ENCODE measurements at regions not wholly inside any gene's neighbourhood (a gene's known extent, or its start where the extent isn't known, plus 50 kb on each side); places are given as distances from the start of the nearest gene placed in this dataset.

DNA sequence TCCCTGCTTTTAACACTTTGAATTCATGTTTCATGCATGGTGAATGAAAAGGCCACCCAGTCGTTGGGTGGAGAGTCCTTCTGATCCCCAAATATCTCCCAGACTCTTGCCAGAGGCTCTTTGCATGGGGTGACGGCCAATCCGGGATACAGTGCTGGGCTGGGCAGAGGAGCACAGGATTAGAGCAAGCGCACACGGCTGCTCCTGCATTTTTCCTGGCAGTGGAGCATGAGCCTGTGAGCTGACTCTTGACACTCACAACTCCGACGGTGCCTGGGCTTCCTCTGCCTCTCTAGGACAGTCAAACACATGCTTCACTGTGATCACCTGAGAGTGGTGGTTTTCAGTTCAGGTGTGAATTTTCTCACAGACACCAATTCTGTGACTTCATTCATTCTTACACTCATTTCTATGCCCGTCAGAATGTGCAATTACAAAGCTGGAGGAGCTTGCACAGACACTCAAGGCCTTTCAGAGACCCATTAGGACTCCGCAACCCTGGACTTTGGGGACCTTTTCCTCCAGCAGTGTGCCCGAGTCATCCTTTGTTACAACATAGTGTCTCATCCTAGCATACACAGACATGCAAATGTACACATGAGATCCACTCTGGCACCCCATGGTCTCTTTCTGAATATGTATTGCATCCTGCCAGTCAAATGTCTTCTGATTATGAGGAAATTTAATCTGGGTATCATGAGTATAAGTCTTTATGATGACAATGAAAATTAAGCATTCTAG lies 206.6 kb downstream of the ICE1 start:
- DNase-seq (no peak), ATAC-seq (ENCODE audit: insufficient read depth, low read depth) (no peak)
- H3K27ac ChIP-seq (ENCODE audit: low read length) = no peak overlapping the region
- H4K20me1 ChIP-seq (ENCODE audit: insufficient read depth, low read length) = no peaks in the 10 kb centered on the region
- no peaks in the 10 kb centered on the region for H3K4me1 ChIP-seq (ENCODE audit: insufficient read depth, low read length)
- H2AFZ ChIP-seq (ENCODE audit: low read depth, low read length) = no peak overlapping the region
- no peak for TF ChIP-seq EZH2 (IDR thresholded peaks at IDR 0.05; ENCODE audit: borderline replicate concordance, low read depth, low read length, severe bottlenecking)
- TF ChIP-seq, protein P1, sequence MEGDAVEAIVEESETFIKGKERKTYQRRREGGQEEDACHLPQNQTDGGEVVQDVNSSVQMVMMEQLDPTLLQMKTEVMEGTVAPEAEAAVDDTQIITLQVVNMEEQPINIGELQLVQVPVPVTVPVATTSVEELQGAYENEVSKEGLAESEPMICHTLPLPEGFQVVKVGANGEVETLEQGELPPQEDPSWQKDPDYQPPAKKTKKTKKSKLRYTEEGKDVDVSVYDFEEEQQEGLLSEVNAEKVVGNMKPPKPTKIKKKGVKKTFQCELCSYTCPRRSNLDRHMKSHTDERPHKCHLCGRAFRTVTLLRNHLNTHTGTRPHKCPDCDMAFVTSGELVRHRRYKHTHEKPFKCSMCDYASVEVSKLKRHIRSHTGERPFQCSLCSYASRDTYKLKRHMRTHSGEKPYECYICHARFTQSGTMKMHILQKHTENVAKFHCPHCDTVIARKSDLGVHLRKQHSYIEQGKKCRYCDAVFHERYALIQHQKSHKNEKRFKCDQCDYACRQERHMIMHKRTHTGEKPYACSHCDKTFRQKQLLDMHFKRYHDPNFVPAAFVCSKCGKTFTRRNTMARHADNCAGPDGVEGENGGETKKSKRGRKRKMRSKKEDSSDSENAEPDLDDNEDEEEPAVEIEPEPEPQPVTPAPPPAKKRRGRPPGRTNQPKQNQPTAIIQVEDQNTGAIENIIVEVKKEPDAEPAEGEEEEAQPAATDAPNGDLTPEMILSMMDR (IDR thresholded peaks at IDR 0.05; ENCODE audit: borderline replicate concordance, extremely low read depth, low read length, poor library complexity, severe bottlenecking) = no peak
- no peaks in the 10 kb centered on the region for H3K79me2 ChIP-seq (ENCODE audit: insufficient read depth, low read length)
- H3K4me2 ChIP-seq (ENCODE audit: insufficient read depth, low read length) = no peak overlapping the region
- H3K27me3 ChIP-seq (ENCODE audit: insufficient read depth, low read length, poor library complexity) = no peaks in the 10 kb centered on the region
- no peak overlapping the region for H3K9ac ChIP-seq (ENCODE audit: low read depth, low read length)
- peaks cover 5% of the 10 kb centered on the region for H3K9me3 ChIP-seq (ENCODE audit: insufficient read depth, low read length, severe bottlenecking)
- H3K4me3 ChIP-seq (ENCODE audit: low read depth in 1 of 2, low read length in 2 of 2) = no peak overlapping the region
- H3K36me3 ChIP-seq (ENCODE audit: insufficient read depth, low read length) = no peaks in the 10 kb centered on the region

DNA sequence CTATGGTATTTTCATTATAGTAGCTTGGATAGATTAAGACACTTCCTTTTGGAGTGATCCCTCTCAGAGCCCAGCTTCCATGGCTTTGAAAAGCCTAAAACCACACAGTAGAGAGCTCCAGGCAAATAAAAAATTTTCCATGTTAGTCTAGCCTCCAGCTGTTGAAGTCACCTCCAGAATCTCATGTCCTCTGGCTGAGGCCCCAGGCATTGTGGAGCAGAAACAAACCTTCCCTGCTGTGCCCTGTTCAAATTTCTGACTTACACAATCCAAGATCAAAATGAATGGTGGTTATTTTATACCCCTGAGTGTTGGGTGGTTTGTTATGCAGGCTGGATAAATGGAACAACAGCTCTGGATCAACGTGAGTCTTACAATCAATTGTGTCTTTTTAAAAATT lies 203.9 kb downstream of the ICE1 start:
- Histone ChIP-seq H3K9ac (ENCODE audit: low read depth, low read length) (no peak overlapping the region), H3K4me1 (ENCODE audit: insufficient read depth, low read length) (no peaks in the 10 kb centered on the region), H4K20me1 (ENCODE audit: insufficient read depth, low read length) (no peaks in the 10 kb centered on the region), H3K4me3 (ENCODE audit: low read depth in 1 of 2, low read length in 2 of 2) (no peak overlapping the region), H3K9me3 (ENCODE audit: insufficient read depth, low read length, severe bottlenecking) (peaks cover 15% of the 10 kb centered on the region), H3K27me3 (ENCODE audit: insufficient read depth, low read length, poor library complexity) (no peaks in the 10 kb centered on the region), H2AFZ (ENCODE audit: low read depth, low read length) (no peak overlapping the region), H3K36me3 (ENCODE audit: insufficient read depth, low read length) (no peaks in the 10 kb centered on the region), H3K79me2 (ENCODE audit: insufficient read depth, low read length) (no peaks in the 10 kb centered on the region), H3K4me2 (ENCODE audit: insufficient read depth, low read length) (no peak overlapping the region), H3K27ac (ENCODE audit: low read length) (no peak overlapping the region)
- DNase-seq (no peak), ATAC-seq (ENCODE audit: insufficient read depth, low read depth) (no peak)
- TF ChIP-seq, protein P1 (IDR thresholded peaks at IDR 0.05; ENCODE audit: borderline replicate concordance, extremely low read depth, low read length, poor library complexity, severe bottlenecking) = no peak
- no peak for TF ChIP-seq EZH2 (IDR thresholded peaks at IDR 0.05; ENCODE audit: borderline replicate concordance, low read depth, low read length, severe bottlenecking)

DNA sequence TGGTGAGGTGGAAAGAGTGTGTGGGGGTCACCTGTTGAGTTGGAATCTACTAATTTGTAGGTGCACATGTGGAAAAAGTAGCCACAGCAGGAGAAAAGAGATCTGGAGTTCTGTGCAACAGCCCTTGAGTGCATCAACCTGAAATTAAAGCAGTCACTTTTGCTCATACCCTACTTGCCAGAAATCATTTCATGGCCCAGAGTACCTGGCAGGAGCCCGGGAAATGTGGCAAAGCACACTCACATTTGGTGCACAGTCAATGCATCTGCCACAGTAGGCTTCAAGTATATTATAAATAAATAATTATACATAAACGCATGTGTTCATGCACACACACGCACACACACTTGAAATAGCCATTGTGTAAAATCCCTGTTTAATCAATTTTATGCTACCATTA lies 203.0 kb downstream of the ICE1 start:
- H3K9ac ChIP-seq (ENCODE audit: low read depth, low read length) = no peak overlapping the region

More for the DNA sequence above, 203.0 kb downstream of the ICE1 start:
- Histone ChIP-seq H4K20me1 (ENCODE audit: insufficient read depth, low read length) (no peaks in the 10 kb centered on the region), H3K9me3 (ENCODE audit: insufficient read depth, low read length, severe bottlenecking) (peaks cover 15% of the 10 kb centered on the region), H2AFZ (ENCODE audit: low read depth, low read length) (no peak overlapping the region), H3K27ac (ENCODE audit: low read length) (no peak overlapping the region), H3K27me3 (ENCODE audit: insufficient read depth, low read length, poor library complexity) (no peaks in the 10 kb centered on the region), H3K79me2 (ENCODE audit: insufficient read depth, low read length) (no peaks in the 10 kb centered on the region), H3K36me3 (ENCODE audit: insufficient read depth, low read length) (no peaks in the 10 kb centered on the region), H3K4me2 (ENCODE audit: insufficient read depth, low read length) (no peak overlapping the region), H3K4me3 (ENCODE audit: low read depth in 1 of 2, low read length in 2 of 2) (no peak overlapping the region), H3K4me1 (ENCODE audit: insufficient read depth, low read length) (no peaks in the 10 kb centered on the region)
- ATAC-seq (ENCODE audit: insufficient read depth, low read depth) (no peak), DNase-seq (no peak)
- TF ChIP-seq, protein P1 (IDR thresholded peaks at IDR 0.05; ENCODE audit: borderline replicate concordance, extremely low read depth, low read length, poor library complexity, severe bottlenecking) = no peak
- no peak for TF ChIP-seq EZH2 (IDR thresholded peaks at IDR 0.05; ENCODE audit: borderline replicate concordance, low read depth, low read length, severe bottlenecking)
